Neuronal stem cell (in vitro differentiated cells): ENCODE measurements at regions not wholly inside any gene's neighbourhood (a gene's known extent, or its start where the extent isn't known, plus 50 kb on each side); places are given as distances from the start of the nearest gene placed in this dataset.
"Not testable (repeated sequence)": the region's sequence is repeated elsewhere in the genome, so short reads cannot be mapped to it uniquely, and the experiment has no call there.

Experiments
- DNase-seq: peaks from one replicate; pipeline ENCODE4 v3.0.0-alpha.2; 2013; ENCODE audit warnings: low spot score
- H2AFZ ChIP-seq: one replicate; pipeline ENCODE4 v1.6.1; 2013; ENCODE audit warnings: mild to moderate bottlenecking, low read length, inconsistent platforms
- H2AK5ac ChIP-seq: 2 replicates; pipeline ENCODE4 v1.6.1; 2013; ENCODE audit warnings: low read depth, mild to moderate bottlenecking, inconsistent platforms, low read length, moderate library complexity, mixed read lengths
- H2BK120ac ChIP-seq: 2 replicates; pipeline ENCODE4 v1.6.1; 2013; ENCODE audit warnings: low read depth, mild to moderate bottlenecking, inconsistent platforms, low read length, moderate library complexity, mixed read lengths
- H2BK12ac ChIP-seq: one replicate; pipeline ENCODE4 v1.6.1; 2013; ENCODE audit warnings: low read length, inconsistent platforms
- H2BK15ac ChIP-seq: 2 replicates; pipeline ENCODE4 v1.6.1; 2013; ENCODE audit warnings: mild to moderate bottlenecking, low read length, inconsistent platforms, mixed read lengths
- H2BK5ac ChIP-seq: one replicate; pipeline ENCODE4 v1.6.1; 2013; ENCODE audit warnings: inconsistent platforms, mild to moderate bottlenecking, low read length, moderate library complexity
- H3K14ac ChIP-seq: one replicate; pipeline ENCODE4 v1.6.1; 2013; ENCODE audit warnings: low read length, inconsistent platforms
- H3K18ac ChIP-seq: 2 replicates; pipeline ENCODE4 v1.6.1; 2013; ENCODE audit warnings: low read length, inconsistent platforms
- H3K23ac ChIP-seq: 2 replicates; pipeline ENCODE4 v1.6.1; 2013; ENCODE audit warnings: low read depth, mild to moderate bottlenecking, mixed read lengths, low read length, inconsistent platforms; ENCODE audit not compliant: poor library complexity
- H3K27ac ChIP-seq: replicated peaks from 3 replicates; pipeline ENCODE4 v1.5.1; 2013; ENCODE audit warnings: low read length, inconsistent platforms
- H3K27me3 ChIP-seq, 3 experiments: 2 replicates each; pipeline ENCODE4 v1.6.1; 2013; ENCODE audit warnings: low read length in 3 of 3, mild to moderate bottlenecking in 2 of 3, inconsistent platforms in 1 of 3, low read depth in 1 of 3, mixed read lengths in 1 of 3, moderate library complexity in 1 of 3; ENCODE audit not compliant: control insufficient read depth in 3 of 3, insufficient read depth in 3 of 3
- H3K36me3 ChIP-seq, 2 donors: replicated peaks in 1 of 2; 2 replicates each; pipeline ENCODE4 v1.6.1; 2013; ENCODE audit warnings: low read length in 2 of 2; ENCODE audit not compliant: control insufficient read depth in 2 of 2, insufficient read depth in 2 of 2
- H3K4ac ChIP-seq: 2 replicates; pipeline ENCODE4 v1.6.1; 2013; ENCODE audit warnings: inconsistent platforms, mild to moderate bottlenecking, low read length, moderate library complexity
- H3K4me1 ChIP-seq, 2 donors: 1 replicate in 1 of 2; 2 replicates in 1 of 2; pipeline ENCODE4 v1.6.1; 2013; ENCODE audit warnings: low read length in 2 of 2, low read depth in 1 of 2; ENCODE audit not compliant: control insufficient read depth in 2 of 2, insufficient read depth in 1 of 2
- H3K4me2 ChIP-seq: one replicate; pipeline ENCODE4 v1.6.1; 2013; ENCODE audit warnings: mild to moderate bottlenecking, low read length, inconsistent platforms; ENCODE audit not compliant: insufficient read depth, poor library complexity, severe bottlenecking
- H3K4me3 ChIP-seq, 2 donors: 2 replicates each; pipeline ENCODE4 v1.5.1; 2013; ENCODE audit warnings: low read length in 2 of 2, mild to moderate bottlenecking in 2 of 2, inconsistent platforms in 1 of 2, moderate library complexity in 1 of 2
- H3K79me1 ChIP-seq: one replicate; pipeline ENCODE4 v1.6.1; 2013; ENCODE audit warnings: low read depth, mild to moderate bottlenecking, inconsistent platforms, low read length, moderate library complexity
- H3K9ac ChIP-seq: one replicate; pipeline ENCODE4 v1.6.1; 2013; ENCODE audit warnings: mild to moderate bottlenecking, low read depth, low read length, inconsistent platforms; ENCODE audit not compliant: poor library complexity
- H3K9me3 ChIP-seq, 2 donors: replicated peaks in 1 of 2; 2 replicates each; pipeline versions ENCODE3 to v1.6.1; 2013; ENCODE audit warnings: low read length in 2 of 2, mild to moderate bottlenecking in 2 of 2, inconsistent platforms in 1 of 2, low read depth in 1 of 2, mixed read lengths in 1 of 2, moderate library complexity in 1 of 2; ENCODE audit not compliant: control insufficient read depth in 2 of 2, insufficient read depth in 1 of 2
- H4K8ac ChIP-seq: one replicate; pipeline ENCODE4 v1.6.1; 2013; ENCODE audit warnings: low read depth, mild to moderate bottlenecking, inconsistent platforms, low read length, moderate library complexity
- H4K91ac ChIP-seq: one replicate; pipeline ENCODE4 v1.6.1; 2013; ENCODE audit warnings: low read length, low read depth, mild to moderate bottlenecking, inconsistent platforms; ENCODE audit not compliant: poor library complexity
- WGBS, 2 donors: extraction: QIAGEN DNeasy Blood & Tissue Kit; methylation state at CpG; one replicate each; pipeline ENCODE4 v1.1.7; 2013; ENCODE audit warnings: missing lambda C conversion rate in 2 of 2, mixed read lengths in 1 of 2; ENCODE audit not compliant: insufficient read length in 2 of 2, insufficient replicate concordance in 1 of 2; ENCODE audit errors: extremely low coverage in 2 of 2; 5-methylcytosine and 5-hydroxymethylcytosine counted together

- Histone ChIP-seq H4K91ac (no peak overlapping the region), H3K79me1 (no peaks in the 10 kb centered on the region), H3K9ac (no peak overlapping the region), H2BK15ac (no peak overlapping the region), H2AK5ac (no peak overlapping the region), H3K27ac (no peak overlapping the region), H3K4me1 (no peaks in the 10 kb centered on the region), H3K27me3 (peaks cover 0 to 5% (median 0%) of the 10 kb centered on the region in 3 experiments), H3K4me3 (no peak overlapping the region), H2BK12ac (no peak overlapping the region), H2AFZ (no peak overlapping the region), H3K36me3 (no peaks in the 10 kb centered on the region), H2BK120ac (no peak overlapping the region), H3K4ac (no peak overlapping the region), H3K23ac (no peak overlapping the region), H3K18ac (no peak overlapping the region), H3K4me2 (no peak overlapping the region), H3K14ac (no peak overlapping the region), H4K8ac (no peak overlapping the region), H3K9me3 (peaks cover under 1 to 2% of the 10 kb centered on the region in 2 donors), H2BK5ac (no peak overlapping the region)
- no peak for DNase-seq
- no CpG with 5 or more reads among the region's 3 CpGs for WGBS, 2 donors
Observed at GRCh38 chr6:99145738-99146137, 198.0 kb upstream of the FBXL4 start.

DNA sequence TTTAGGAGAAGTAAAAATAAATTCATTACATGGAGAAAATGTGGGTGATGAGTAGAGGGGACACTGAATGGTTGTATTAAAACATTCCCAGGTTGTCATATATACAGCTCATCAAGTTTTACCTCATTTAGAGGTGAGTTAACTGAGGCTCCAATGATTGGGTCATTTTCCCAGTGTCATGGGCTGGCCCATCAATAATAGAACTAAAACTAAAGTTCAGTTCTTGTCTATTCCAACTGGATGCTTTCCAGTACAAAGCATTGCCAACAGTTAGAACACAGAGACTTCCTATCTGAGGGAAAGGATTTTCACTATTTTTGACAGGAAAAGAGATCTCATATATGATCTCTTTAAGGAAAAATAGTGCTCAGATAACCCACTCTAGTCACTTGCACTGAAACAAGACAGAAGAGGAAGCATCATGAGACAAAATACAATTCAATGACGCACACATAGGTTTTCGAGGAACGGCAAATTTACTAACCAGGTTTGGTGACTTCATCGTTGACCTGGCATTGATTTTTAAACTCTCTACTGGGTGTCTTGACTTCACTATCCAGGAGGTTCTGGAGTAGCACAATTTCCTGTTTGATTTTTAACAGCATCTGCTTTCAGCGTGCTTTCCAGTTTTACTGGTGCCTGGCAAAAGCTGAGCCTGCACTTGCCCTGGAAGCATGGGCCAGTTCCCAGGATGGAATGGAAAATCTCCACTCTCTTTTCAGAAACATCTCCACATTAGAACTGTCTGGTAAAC lies 195.5 kb upstream of the FBXL4 start:
- H3K4me1 ChIP-seq: no peaks in the 10 kb centered on the region
- no peak overlapping the region for H3K4ac ChIP-seq
- no peaks in the 10 kb centered on the region for H3K36me3 ChIP-seq
- no peak overlapping the region for H3K27ac ChIP-seq
- H3K23ac ChIP-seq: no peak overlapping the region
- H2AK5ac ChIP-seq: no peak overlapping the region
- no peak overlapping the region for H4K8ac ChIP-seq
- H3K9me3 ChIP-seq: peaks cover 3% of the 10 kb centered on the region in 2 donors
- H2AFZ ChIP-seq: no peak overlapping the region
- no peak overlapping the region for H4K91ac ChIP-seq
- H2BK15ac ChIP-seq: no peak overlapping the region
- no peak overlapping the region for H3K4me2 ChIP-seq
- no CpG with 5 or more reads among the region's 5 CpGs for WGBS, 2 donors
- H3K79me1 ChIP-seq: no peaks in the 10 kb centered on the region
- H3K18ac ChIP-seq: no peak overlapping the region
- no peak overlapping the region for H2BK12ac ChIP-seq
- H3K4me3 ChIP-seq: no peak overlapping the region
- no peaks in the 10 kb centered on the region for H3K27me3 ChIP-seq
- no peak overlapping the region for H2BK120ac ChIP-seq
- DNase-seq: no peak
- no peak overlapping the region for H3K14ac ChIP-seq
- no peak overlapping the region for H2BK5ac ChIP-seq
- no peak overlapping the region for H3K9ac ChIP-seq

DNA sequence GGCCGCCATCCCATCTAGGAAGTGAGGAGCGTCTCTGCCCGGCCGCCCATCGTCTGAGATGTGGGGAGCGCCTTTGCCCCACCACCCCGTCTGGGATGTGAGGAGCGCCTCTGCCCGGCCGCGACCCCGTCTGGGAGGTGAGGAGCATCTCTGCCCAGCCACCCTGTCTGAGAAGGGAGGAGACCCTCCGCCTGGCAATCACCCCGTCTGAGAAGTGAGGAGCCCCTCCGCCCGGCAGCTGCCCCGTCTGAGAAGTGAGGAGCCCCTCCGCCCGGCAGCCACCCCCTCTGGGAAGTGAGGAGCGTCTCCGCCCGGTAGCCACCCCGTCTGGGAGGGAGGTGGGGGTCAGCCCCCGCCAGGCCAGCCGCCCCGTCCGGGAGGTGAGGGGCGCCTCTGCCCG lies 194.2 kb upstream of the FBXL4 start:
- not testable (repeated sequence) for H3K18ac ChIP-seq, H4K91ac ChIP-seq, H3K4me3 ChIP-seq, H3K4ac ChIP-seq, H3K4me1 ChIP-seq, H2AK5ac ChIP-seq, H3K9ac ChIP-seq, H3K4me2 ChIP-seq, H3K79me1 ChIP-seq, H2BK5ac ChIP-seq, H2BK15ac ChIP-seq, H2AFZ ChIP-seq, H3K27me3 ChIP-seq, H3K14ac ChIP-seq, H4K8ac ChIP-seq, H2BK120ac ChIP-seq, H3K27ac ChIP-seq, H3K9me3 ChIP-seq, H3K23ac ChIP-seq, H3K36me3 ChIP-seq, H2BK12ac ChIP-seq, DNase-seq
- whole genome bisulfite sequencing, 2 donors: no CpG with 5 or more reads among the region's 29 CpGs

GRCh38 chr6:99138445-99138844 lies 190.7 kb upstream of the FBXL4 start:
- Histone ChIP-seq H3K9me3 (peaks cover 3% of the 10 kb centered on the region in 2 donors), H3K27ac (no peak overlapping the region), H2BK120ac (no peak overlapping the region), H2AFZ (no peak overlapping the region), H2BK12ac (no peak overlapping the region), H2AK5ac (no peak overlapping the region), H3K4me2 (no peak overlapping the region), H3K4me1 (no peaks in the 10 kb centered on the region), H3K4me3 (no peak overlapping the region), H3K36me3 (no peaks in the 10 kb centered on the region), H3K4ac (no peak overlapping the region), H3K14ac (no peak overlapping the region), H3K23ac (no peak overlapping the region), H2BK5ac (no peak overlapping the region), H2BK15ac (no peak overlapping the region), H4K91ac (no peak overlapping the region), H4K8ac (no peak overlapping the region), H3K18ac (no peak overlapping the region), H3K27me3 (no peaks in the 10 kb centered on the region), H3K9ac (no peak overlapping the region), H3K79me1 (no peaks in the 10 kb centered on the region)
- no peak for DNase-seq
- WGBS, 2 donors: no CpG with 5 or more reads among the region's 1 CpG
